Neural progenitor cell (in vitro differentiated cells): ENCODE measurements at regions not wholly inside any gene's neighbourhood (a gene's known extent, or its start where the extent isn't known, plus 50 kb on each side); places are given as distances from the start of the nearest gene placed in this dataset.
A peak's percentile ranks its signal among the peaks of the same experiment; 100 is the strongest.

ENCODE experiments used
- DNase-seq: peaks from one replicate; pipeline ENCODE4 v3.0.0-alpha.2; 2016; ENCODE audit warnings: low spot score
- H2AFZ ChIP-seq: fragments of 200-600 bp; sonication (generic); replicated peaks from 2 replicates; pipeline ENCODE4 v1.6.1; 2016; ENCODE audit warnings: antibody characterized with exemption
- H3F3A ChIP-seq: fragments of 200-600 bp; sonication (generic); 2 replicates; pipeline ENCODE4 v1.6.1; 2016; ENCODE audit warnings: antibody characterized with exemption, low read depth
- H3K27ac ChIP-seq: fragments of 200-600 bp; sonication (generic); 2 replicates; pipeline ENCODE4 v1.5.1; 2016; ENCODE audit warnings: mild to moderate bottlenecking
- H3K27me3 ChIP-seq: fragments of 200-600 bp; sonication (generic); 2 replicates; pipeline ENCODE4 v1.6.1; 2016; ENCODE audit warnings: mild to moderate bottlenecking, moderate library complexity
- H3K36me3 ChIP-seq: fragments of 200-600 bp; sonication (generic); 2 replicates; pipeline ENCODE4 v1.5.1; 2016
- H3K4me1 ChIP-seq: fragments of 200-600 bp; sonication (generic); 2 replicates; pipeline ENCODE4 v1.6.1; 2016; ENCODE audit warnings: mixed run types
- H3K4me2 ChIP-seq: fragments of 200-600 bp; sonication (generic); 2 replicates; pipeline ENCODE4 v1.6.1; 2016
- H3K4me3 ChIP-seq: fragments of 200-600 bp; sonication (generic); 2 replicates; pipeline ENCODE4 v1.5.1; 2016
- H3K79me2 ChIP-seq: fragments of 200-600 bp; sonication (generic); 2 replicates; pipeline ENCODE4 v1.6.1; 2016; ENCODE audit warnings: low read depth
- H3K9ac ChIP-seq: fragments of 200-600 bp; sonication (generic); 2 replicates; pipeline ENCODE4 v1.6.1; 2016
- H3K9me3 ChIP-seq: fragments of 200-600 bp; sonication (generic); 2 replicates; pipeline ENCODE4 v1.5.1; 2016; ENCODE audit warnings: low read depth
- H4K20me1 ChIP-seq: fragments of 200-600 bp; sonication (generic); 2 replicates; pipeline ENCODE4 v1.6.1; 2016; ENCODE audit warnings: low read depth
- H3K27ac Mint-ChIP-seq: 3 replicates; pipeline ENCODE4 v1.8.0; 2021; ENCODE audit warnings: mixed read lengths
- H3K27me3 Mint-ChIP-seq: 2 replicates; pipeline ENCODE4 v1.8.0; 2022; ENCODE audit warnings: low read depth, mild to moderate bottlenecking, inconsistent platforms, moderate library complexity, mixed read lengths; ENCODE audit not compliant: insufficient read depth
- H3K36me3 Mint-ChIP-seq: 3 replicates; pipeline ENCODE4 v1.8.0; 2021; ENCODE audit warnings: mixed read lengths
- H3K4me1 Mint-ChIP-seq: 3 replicates; pipeline ENCODE4 v1.8.0; 2021; ENCODE audit warnings: mixed read lengths
- H3K4me3 Mint-ChIP-seq: 3 replicates; pipeline ENCODE4 v1.8.0; 2021; ENCODE audit warnings: mild to moderate bottlenecking, moderate library complexity, mixed read lengths
- H3K9me3 Mint-ChIP-seq: 3 replicates; pipeline ENCODE4 v1.8.0; 2020; ENCODE audit warnings: mixed read lengths
- EZH2 ChIP-seq: fragments of 200-600 bp; sonication (generic); IDR thresholded peaks from 2 replicates; pipeline ENCODE4 v1.6.1; 2017; ENCODE audit warnings: antibody characterized with exemption, mild to moderate bottlenecking, moderate library complexity
- EZH2phosphoT487 ChIP-seq: fragments of 200-600 bp; sonication (generic); IDR thresholded peaks from 2 replicates; pipeline ENCODE4 v1.6.1; 2017; ENCODE audit warnings: antibody characterized with exemption
- TF ChIP-seq, protein P1 (sequence below): fragments of 200-600 bp; sonication (generic); IDR thresholded peaks from 2 replicates; pipeline ENCODE4 v1.5.1; 2017; ENCODE audit warnings: antibody characterized with exemption, mild to moderate bottlenecking

DNA sequence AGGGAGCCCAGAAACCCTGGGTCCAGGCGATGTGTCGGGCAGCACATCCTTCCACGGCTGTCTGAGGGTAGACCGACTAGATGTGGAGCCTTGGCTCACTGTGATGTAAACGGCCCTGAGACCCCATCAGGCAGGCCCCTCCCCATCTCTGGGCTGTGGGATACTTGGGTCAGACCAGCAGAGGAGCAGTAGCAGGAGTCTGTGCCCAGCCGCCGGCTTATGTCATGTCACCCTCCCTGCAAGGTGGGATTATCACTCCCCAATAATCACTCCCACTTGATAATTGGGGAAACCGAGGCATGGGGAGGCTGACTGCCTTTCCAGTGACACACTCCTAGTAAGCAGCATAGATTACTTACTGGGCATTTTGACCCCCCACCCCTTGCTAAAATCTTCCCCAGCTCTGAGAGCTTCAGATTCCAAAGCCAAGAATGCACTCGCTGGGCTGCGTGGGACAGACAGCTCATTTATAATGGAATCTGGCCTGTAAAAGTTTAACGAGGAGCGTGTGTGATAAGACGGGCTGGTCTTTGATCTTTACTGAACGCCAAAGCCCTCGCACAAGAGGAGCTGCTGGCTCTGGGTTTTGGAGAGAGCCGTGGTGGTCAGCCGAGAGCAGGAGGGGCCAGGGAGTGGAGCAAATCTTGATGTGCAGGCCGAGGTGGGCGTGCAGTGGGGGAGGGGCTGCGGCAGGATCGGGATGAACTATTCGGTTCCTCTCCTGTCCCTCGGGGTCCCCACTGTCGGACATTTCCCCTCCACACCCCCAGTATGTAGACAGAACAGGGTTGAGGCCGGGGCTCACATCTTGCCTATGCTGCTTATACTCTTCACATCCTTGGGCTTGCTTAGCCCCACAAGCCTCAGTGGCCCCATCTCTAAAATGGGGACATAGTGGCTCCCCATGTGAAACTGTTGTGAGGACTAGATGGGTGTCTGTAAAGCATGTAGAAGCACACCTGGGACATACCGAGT is 200.0 kb downstream of the GLI2 start:
- TF ChIP-seq EZH2 (no peak), EZH2phosphoT487 (no peak)
- TF ChIP-seq, protein P1, sequence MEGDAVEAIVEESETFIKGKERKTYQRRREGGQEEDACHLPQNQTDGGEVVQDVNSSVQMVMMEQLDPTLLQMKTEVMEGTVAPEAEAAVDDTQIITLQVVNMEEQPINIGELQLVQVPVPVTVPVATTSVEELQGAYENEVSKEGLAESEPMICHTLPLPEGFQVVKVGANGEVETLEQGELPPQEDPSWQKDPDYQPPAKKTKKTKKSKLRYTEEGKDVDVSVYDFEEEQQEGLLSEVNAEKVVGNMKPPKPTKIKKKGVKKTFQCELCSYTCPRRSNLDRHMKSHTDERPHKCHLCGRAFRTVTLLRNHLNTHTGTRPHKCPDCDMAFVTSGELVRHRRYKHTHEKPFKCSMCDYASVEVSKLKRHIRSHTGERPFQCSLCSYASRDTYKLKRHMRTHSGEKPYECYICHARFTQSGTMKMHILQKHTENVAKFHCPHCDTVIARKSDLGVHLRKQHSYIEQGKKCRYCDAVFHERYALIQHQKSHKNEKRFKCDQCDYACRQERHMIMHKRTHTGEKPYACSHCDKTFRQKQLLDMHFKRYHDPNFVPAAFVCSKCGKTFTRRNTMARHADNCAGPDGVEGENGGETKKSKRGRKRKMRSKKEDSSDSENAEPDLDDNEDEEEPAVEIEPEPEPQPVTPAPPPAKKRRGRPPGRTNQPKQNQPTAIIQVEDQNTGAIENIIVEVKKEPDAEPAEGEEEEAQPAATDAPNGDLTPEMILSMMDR, result no peak
- no peaks in the 10 kb centered on the region for H3F3A ChIP-seq
- no peak overlapping the region for H3K4me2 ChIP-seq
- Mint-ChIP-seq H3K9me3 (peaks cover 7% of the 10 kb centered on the region), H3K36me3 (peaks cover 21% of the 10 kb centered on the region), H3K4me3 (peak overlapping the region; percentile 33), H3K27ac (peak overlapping the region; percentile 94), H3K27me3 (peaks cover 2% of the 10 kb centered on the region), H3K4me1 (peaks cover 79% of the 10 kb centered on the region)
- H3K79me2 ChIP-seq, result peaks cover 22% of the 10 kb centered on the region
- no peak overlapping the region for H3K9ac ChIP-seq
- no peaks in the 10 kb centered on the region for H3K9me3 ChIP-seq
- peaks cover 89% of the 10 kb centered on the region for H4K20me1 ChIP-seq
- peak; percentile 51 for DNase-seq
- H3K4me1 ChIP-seq, result peaks cover 6% of the 10 kb centered on the region
- no peaks in the 10 kb centered on the region for H3K27me3 ChIP-seq
- no peaks in the 10 kb centered on the region for H3K36me3 ChIP-seq
- no peak overlapping the region for H3K27ac ChIP-seq
- no peak overlapping the region for H3K4me3 ChIP-seq
- H2AFZ ChIP-seq, result no peak overlapping the region

DNA sequence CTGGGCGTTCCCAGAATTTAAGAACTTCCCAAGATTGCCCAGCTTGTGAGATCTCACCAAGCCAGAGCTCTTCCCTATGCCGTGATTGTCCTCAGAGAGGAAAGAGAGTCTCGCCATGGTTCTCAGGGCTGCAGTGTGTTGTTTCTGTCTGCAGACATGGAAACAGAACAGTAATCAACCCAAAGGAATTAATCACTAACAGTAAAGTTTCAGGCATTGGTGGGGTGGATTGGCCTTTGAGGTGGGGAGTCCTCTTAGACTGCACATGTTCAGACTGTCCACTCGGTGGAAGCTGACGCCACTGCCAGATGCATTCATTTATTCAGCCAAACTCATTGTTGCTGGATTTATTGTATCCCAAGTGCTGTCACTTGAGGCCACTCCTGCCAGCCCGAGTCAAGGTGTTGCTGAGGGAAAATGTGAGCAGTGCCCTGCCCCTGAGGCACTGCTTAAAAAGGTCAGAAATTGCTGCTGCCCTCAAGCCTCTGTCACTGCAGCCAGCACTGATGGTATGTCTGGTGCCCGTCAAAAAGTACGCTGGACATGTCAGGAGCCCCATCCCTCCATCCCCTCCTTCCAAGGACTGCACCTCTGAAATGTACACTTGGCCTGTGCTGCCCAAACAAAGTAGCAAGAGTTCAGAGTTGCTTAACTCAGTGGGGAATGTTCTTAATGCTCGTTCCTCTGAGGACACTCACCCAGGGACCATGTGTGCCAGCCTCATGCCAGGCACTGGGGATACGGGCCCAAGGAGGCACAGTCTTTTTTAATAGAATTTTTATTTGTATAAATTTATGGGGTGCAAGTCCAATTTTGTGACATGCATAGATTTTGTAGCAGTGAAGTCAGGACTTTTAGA is 201.0 kb downstream of the GLI2 start:
- Mint-ChIP-seq H3K4me1 (peaks cover 85% of the 10 kb centered on the region), H3K27ac (no peak overlapping the region), H3K27me3 (peaks cover 2% of the 10 kb centered on the region), H3K4me3 (no peak overlapping the region), H3K36me3 (peaks cover 13% of the 10 kb centered on the region), H3K9me3 (peaks cover 2% of the 10 kb centered on the region)
- DNase-seq, result no peak
- Histone ChIP-seq H3K4me2 (no peak overlapping the region), H4K20me1 (peaks cover 91% of the 10 kb centered on the region), H3K4me1 (peaks cover 10% of the 10 kb centered on the region), H3K36me3 (no peaks in the 10 kb centered on the region), H3K27me3 (no peaks in the 10 kb centered on the region), H2AFZ (no peak overlapping the region), H3K4me3 (no peak overlapping the region), H3K79me2 (peaks cover 22% of the 10 kb centered on the region), H3K9ac (no peak overlapping the region), H3F3A (no peaks in the 10 kb centered on the region), H3K9me3 (no peaks in the 10 kb centered on the region), H3K27ac (no peak overlapping the region)
- TF ChIP-seq EZH2, result no peak
- no peak for TF ChIP-seq EZH2phosphoT487
- TF ChIP-seq, protein P1, result no peak

DNA sequence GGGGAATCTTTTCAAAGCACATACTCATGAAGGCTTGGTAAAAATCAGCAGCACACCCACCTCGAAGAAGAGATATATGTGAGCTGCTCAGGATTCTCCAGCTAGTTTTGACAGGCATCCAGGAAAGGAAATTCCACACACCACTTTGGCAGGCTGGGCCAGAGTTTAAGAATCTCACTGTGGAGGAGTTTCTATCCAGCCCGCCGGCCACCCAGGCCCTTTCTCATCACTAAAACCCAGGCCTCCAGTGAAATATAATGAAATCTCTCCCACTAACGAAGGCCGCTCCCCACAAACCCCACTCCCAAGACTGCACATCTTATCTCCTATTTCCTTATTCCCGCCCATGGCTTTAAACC is 202.0 kb downstream of the GLI2 start:
- H3K4me2 ChIP-seq, result no peak overlapping the region
- no peaks in the 10 kb centered on the region for H3F3A ChIP-seq
- no peak overlapping the region for H3K27ac ChIP-seq
- peaks cover 84% of the 10 kb centered on the region for H3K4me1 Mint-ChIP-seq
- H3K9ac ChIP-seq, result no peak overlapping the region
- TF ChIP-seq EZH2, result no peak
- TF ChIP-seq, protein P1, result no peak
- TF ChIP-seq EZH2phosphoT487, result no peak
- no peaks in the 10 kb centered on the region for H3K27me3 ChIP-seq
- H3K9me3 Mint-ChIP-seq, result no peaks in the 10 kb centered on the region
- peaks cover 10% of the 10 kb centered on the region for H3K4me1 ChIP-seq
- no peak overlapping the region for H2AFZ ChIP-seq
- no peak overlapping the region for H3K4me3 ChIP-seq
- H3K36me3 ChIP-seq, result no peaks in the 10 kb centered on the region
- peaks cover 2% of the 10 kb centered on the region for H3K27me3 Mint-ChIP-seq
- no peak overlapping the region for H3K4me3 Mint-ChIP-seq
- peaks cover 14% of the 10 kb centered on the region for H3K36me3 Mint-ChIP-seq
- H3K9me3 ChIP-seq, result no peaks in the 10 kb centered on the region
- H3K27ac Mint-ChIP-seq, result no peak overlapping the region
- DNase-seq, result no peak
- peaks cover 91% of the 10 kb centered on the region for H4K20me1 ChIP-seq
- H3K79me2 ChIP-seq, result peaks cover 14% of the 10 kb centered on the region
